HUES48 (cell line): ENCODE measurements at regions not wholly inside any gene's neighbourhood (a gene's known extent, or its start where the extent isn't known, plus 50 kb on each side); places are given as distances from the start of the nearest gene placed in this dataset.
"Not testable (repeated sequence)": the region's sequence is repeated elsewhere in the genome, so short reads cannot be mapped to it uniquely, and the experiment has no call there.

Experiments
- H3K27ac ChIP-seq: one replicate; pipeline ENCODE4 v1.7.0; 2013; ENCODE audit warnings: low read depth, low read length, inconsistent platforms
- H3K27me3 ChIP-seq: 2 replicates; pipeline ENCODE4 v1.6.1; 2013; ENCODE audit warnings: mild to moderate bottlenecking, low read length; ENCODE audit not compliant: control insufficient read depth, insufficient read depth
- H3K36me3 ChIP-seq: 2 replicates; pipeline ENCODE4 v1.6.1; 2013; ENCODE audit warnings: low read length; ENCODE audit not compliant: control insufficient read depth, insufficient read depth
- H3K4me1 ChIP-seq: 2 replicates; pipeline ENCODE4 v1.6.1; 2013; ENCODE audit warnings: mild to moderate bottlenecking, low read length; ENCODE audit not compliant: control insufficient read depth, insufficient read depth
- H3K4me3 ChIP-seq: 2 replicates; pipeline ENCODE4 v1.5.1; 2013; ENCODE audit warnings: mild to moderate bottlenecking, low read depth, low read length
- H3K9ac ChIP-seq: 2 replicates; pipeline ENCODE4 v1.6.1; 2013; ENCODE audit warnings: mild to moderate bottlenecking, low read depth, low read length, moderate library complexity
- H3K9me3 ChIP-seq: 2 replicates; pipeline ENCODE4 v1.6.1; 2013; ENCODE audit warnings: low read length; ENCODE audit not compliant: control insufficient read depth, insufficient read depth

- Histone ChIP-seq H3K9ac (no peak overlapping the region), H3K4me3 (no peak overlapping the region), H3K36me3 (no peaks in the 10 kb centered on the region), H3K9me3 (peaks cover 11% of the 10 kb centered on the region), H3K4me1 (no peaks in the 10 kb centered on the region), H3K27ac (no peak overlapping the region), H3K27me3 (no peaks in the 10 kb centered on the region)
These were observed 180.3 kb upstream of the MAGEB16 start for GRCh38 chrX:35617836-35618235.

- Histone ChIP-seq H3K9me3 (peaks cover 15% of the 10 kb centered on the region), H3K9ac (no peak overlapping the region), H3K27ac (no peak overlapping the region), H3K4me3 (no peak overlapping the region), H3K4me1 (no peaks in the 10 kb centered on the region), H3K36me3 (no peaks in the 10 kb centered on the region), H3K27me3 (no peaks in the 10 kb centered on the region)
These were observed 176.1 kb upstream of the MAGEB16 start for GRCh38 chrX:35622040-35622439.

- Histone ChIP-seq H3K27ac (no peak overlapping the region), H3K4me3 (no peak overlapping the region), H3K4me1 (no peaks in the 10 kb centered on the region), H3K36me3 (no peaks in the 10 kb centered on the region), H3K9ac (no peak overlapping the region), H3K27me3 (no peaks in the 10 kb centered on the region), H3K9me3 (peaks cover 15% of the 10 kb centered on the region)
These were observed 175.5 kb upstream of the MAGEB16 start for GRCh38 chrX:35622601-35623000.

- Histone ChIP-seq H3K4me3 (no peak overlapping the region), H3K36me3 (no peaks in the 10 kb centered on the region), H3K9ac (no peak overlapping the region), H3K27ac (no peak overlapping the region), H3K4me1 (no peaks in the 10 kb centered on the region), H3K9me3 (peaks cover 15% of the 10 kb centered on the region), H3K27me3 (no peaks in the 10 kb centered on the region)
These were observed 172.4 kb upstream of the MAGEB16 start for GRCh38 chrX:35625714-35626113.

GRCh38 chrX:35626124-35626523 is 172.0 kb upstream of the MAGEB16 start:
- Histone ChIP-seq H3K9me3 (peaks cover 15% of the 10 kb centered on the region), H3K4me3 (no peak overlapping the region), H3K27ac (no peak overlapping the region), H3K36me3 (no peaks in the 10 kb centered on the region), H3K9ac (no peak overlapping the region), H3K27me3 (no peaks in the 10 kb centered on the region), H3K4me1 (no peaks in the 10 kb centered on the region)

GRCh38 chrX:35635971-35636370 is 162.2 kb upstream of the MAGEB16 start:
- not testable (repeated sequence) for H3K4me3 ChIP-seq, H3K27me3 ChIP-seq, H3K9ac ChIP-seq, H3K9me3 ChIP-seq, H3K36me3 ChIP-seq, H3K4me1 ChIP-seq, H3K27ac ChIP-seq

- H3K9me3 ChIP-seq, result peaks cover 7% of the 10 kb centered on the region; the same call in 1 of the 2 replicates
- H3K4me3 ChIP-seq, result no peak overlapping the region
- no peaks in the 10 kb centered on the region for H3K27me3 ChIP-seq
- no peaks in the 10 kb centered on the region for H3K36me3 ChIP-seq
- no peak overlapping the region for H3K9ac ChIP-seq
- H3K4me1 ChIP-seq, result peaks cover 20% of the 10 kb centered on the region
- H3K27ac ChIP-seq, result peak overlapping the region; percentile 61
These were observed 133.3 kb upstream of the MAGEB16 start for GRCh38 chrX:35664833-35665232.

- H3K9ac ChIP-seq, result peak overlapping the region; percentile 35; the same call in 1 of the 2 replicates
- H3K27ac ChIP-seq, result peak overlapping the region; percentile 61
- H3K9me3 ChIP-seq, result peaks cover 7% of the 10 kb centered on the region; the same call in 1 of the 2 replicates
- no peaks in the 10 kb centered on the region for H3K27me3 ChIP-seq
- 0 out of 2 replicates have a peak overlapping the region, but pooled peaks have one; percentile 23 for H3K4me3 ChIP-seq
- no peaks in the 10 kb centered on the region for H3K36me3 ChIP-seq
- peaks cover 20% of the 10 kb centered on the region for H3K4me1 ChIP-seq
These were observed 132.8 kb upstream of the MAGEB16 start for GRCh38 chrX:35665311-35665710.

GRCh38 chrX:35670889-35671288 is 127.3 kb upstream of the MAGEB16 start:
- H3K4me1 ChIP-seq, result peaks cover 3% of the 10 kb centered on the region; the same call in 1 of the 2 replicates
- H3K36me3 ChIP-seq, result no peaks in the 10 kb centered on the region
- H3K27ac ChIP-seq, result no peak overlapping the region
- H3K27me3 ChIP-seq, result no peaks in the 10 kb centered on the region; the same call in 1 of the 2 replicates
- H3K9ac ChIP-seq, result no peak overlapping the region
- H3K9me3 ChIP-seq, result peaks cover 7% of the 10 kb centered on the region; the same call in 1 of the 2 replicates
- H3K4me3 ChIP-seq, result no peak overlapping the region

GRCh38 chrX:35675151-35675550 is 123.0 kb upstream of the MAGEB16 start:
- Histone ChIP-seq H3K9me3 (no peaks in the 10 kb centered on the region), H3K4me1 (no peaks in the 10 kb centered on the region), H3K36me3 (no peaks in the 10 kb centered on the region), H3K27me3 (no peaks in the 10 kb centered on the region; the same call in 1 of the 2 replicates), H3K27ac (no peak overlapping the region), H3K4me3 (no peak overlapping the region), H3K9ac (no peak overlapping the region)

- H3K9me3 ChIP-seq, result no peaks in the 10 kb centered on the region
- no peak overlapping the region for H3K9ac ChIP-seq
- H3K4me1 ChIP-seq, result no peaks in the 10 kb centered on the region
- no peaks in the 10 kb centered on the region for H3K27me3 ChIP-seq
- no peaks in the 10 kb centered on the region for H3K36me3 ChIP-seq
- no peak overlapping the region for H3K27ac ChIP-seq
- no peak overlapping the region for H3K4me3 ChIP-seq
These were observed 117.2 kb upstream of the MAGEB16 start for GRCh38 chrX:35680940-35681346.

GRCh38 chrX:35682476-35682875 is 115.7 kb upstream of the MAGEB16 start:
- Histone ChIP-seq H3K4me3 (no peak overlapping the region), H3K36me3 (no peaks in the 10 kb centered on the region), H3K9me3 (no peaks in the 10 kb centered on the region), H3K9ac (no peak overlapping the region), H3K27me3 (no peaks in the 10 kb centered on the region), H3K27ac (no peak overlapping the region), H3K4me1 (no peaks in the 10 kb centered on the region)
